Spleen (tissue), 7 donors: ENCODE measurements at regions not wholly inside any gene's neighbourhood (a gene's known extent, or its start where the extent isn't known, plus 50 kb on each side); places are given as distances from the start of the nearest gene placed in this dataset.

ENCODE experiments used
- CTCF ChIP-seq, 11 experiments: fragments of 200-600 bp in 7 of 11; fragments of 450-650 bp in 4 of 11; sonication (generic) in 4 of 11; IDR thresholded peaks in 8 of 11; conservative IDR thresholded peaks in 3 of 11; 1 replicate in 7 of 11; 2 replicates in 4 of 11; pipeline versions ENCODE4 v1.4.0 to v1.8.0; 2016 to 2021; ENCODE audit warnings: antibody characterized with exemption in 11 of 11, inconsistent platforms in 4 of 11, mild to moderate bottlenecking in 1 of 11
- POLR2A ChIP-seq, 3 donors: fragments of 450-650 bp; IDR thresholded peaks; one replicate each; pipeline ENCODE4 v1.5.1; 2017; ENCODE audit warnings: antibody characterized with exemption in 3 of 3, mild to moderate bottlenecking in 1 of 3
- donor health status: DM: no; HTN: no; CAD: no; lungs with moderate emphysema.
- donor health status: DM: no; HTN: no; CAD: no.
- donor health status: DM: no; HTN: no; CAD: no.

DNA sequence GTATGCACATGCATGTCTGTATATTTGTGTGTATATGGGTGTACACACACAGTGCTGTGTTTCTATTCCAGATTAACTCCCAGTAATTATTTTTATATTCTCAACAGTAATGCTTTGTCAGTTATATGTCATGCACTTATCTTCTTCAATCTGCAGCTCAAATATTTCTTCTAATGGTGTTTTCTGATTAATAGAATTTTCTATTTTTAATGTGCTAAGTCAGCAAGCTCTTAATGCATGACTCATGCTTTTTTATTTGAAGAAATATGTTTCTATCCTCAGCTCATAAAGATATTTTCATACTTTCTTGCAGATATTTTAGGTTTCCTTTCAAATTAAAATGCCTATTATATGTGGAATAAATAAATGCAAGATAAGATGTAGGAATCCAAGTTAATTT is 59.7 kb upstream of the TMEM18 start:
- no peak for TF ChIP-seq CTCF (IDR thresholded peaks at IDR 0.05 in 8 of 11, conservative IDR thresholded peaks at IDR 0.05 in 3 of 11)
- no peak for TF ChIP-seq POLR2A (IDR thresholded peaks at IDR 0.05)
